ENCODE measurements at regions not wholly inside any gene's neighbourhood (a gene's known extent, or its start where the extent isn't known, plus 50 kb on each side); places are given as distances from the start of the nearest gene placed in this dataset.

DNA sequence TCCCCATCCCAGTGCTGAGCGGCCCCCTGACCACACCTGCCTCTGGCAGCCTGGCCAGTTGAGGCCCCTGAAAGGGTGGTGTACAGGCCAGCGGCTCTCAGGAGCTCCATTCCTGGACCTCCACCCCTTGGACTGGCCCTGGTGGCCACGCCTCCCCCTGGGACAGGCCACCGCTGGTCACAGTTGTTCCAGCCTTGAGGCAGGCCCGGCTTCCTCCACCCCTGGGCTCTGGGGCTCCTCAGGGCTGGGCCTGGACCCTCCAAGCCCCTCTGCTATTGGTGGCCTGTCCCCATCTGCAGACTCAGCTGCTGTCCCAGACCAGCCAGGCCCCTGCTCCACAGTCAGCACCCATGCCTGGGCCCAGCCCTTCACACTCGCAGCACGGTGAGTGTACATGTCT, 93.2 kb upstream of the NKX1-1 start:
- DNase-seq (ENCODE audit: low read depth in 2 of 2, low spot score in 1 of 2), result no peak

DNA sequence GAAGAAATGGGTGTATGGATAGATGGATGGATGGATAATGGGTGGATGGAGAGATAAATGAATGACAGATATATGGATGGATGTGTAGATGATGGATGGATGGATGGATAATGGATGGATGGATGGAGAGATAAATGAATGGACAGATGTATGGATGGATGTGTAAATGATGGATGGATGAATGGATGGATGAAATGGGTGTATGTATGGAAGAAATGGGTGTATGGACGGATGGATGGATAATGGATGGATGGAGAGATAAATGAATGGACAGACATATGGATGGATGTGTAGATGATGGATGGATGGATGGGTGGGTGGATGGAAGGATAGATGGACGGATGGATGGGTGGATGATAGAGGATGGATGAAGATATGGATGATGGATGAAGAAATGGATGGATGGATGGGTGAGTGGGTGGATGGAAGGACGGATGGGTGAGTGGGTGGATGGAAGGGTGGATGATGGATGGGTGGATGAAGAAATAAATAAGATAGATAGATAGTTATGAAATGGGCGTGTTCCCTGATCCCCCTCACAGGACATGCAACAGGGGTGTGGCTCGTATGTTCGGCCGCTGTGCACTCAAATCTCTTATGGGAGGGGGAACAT, 91.1 kb upstream of the NKX1-1 start:
- DNase-seq (ENCODE audit: low read depth in 2 of 2, low spot score in 1 of 2), result no peak

DNA sequence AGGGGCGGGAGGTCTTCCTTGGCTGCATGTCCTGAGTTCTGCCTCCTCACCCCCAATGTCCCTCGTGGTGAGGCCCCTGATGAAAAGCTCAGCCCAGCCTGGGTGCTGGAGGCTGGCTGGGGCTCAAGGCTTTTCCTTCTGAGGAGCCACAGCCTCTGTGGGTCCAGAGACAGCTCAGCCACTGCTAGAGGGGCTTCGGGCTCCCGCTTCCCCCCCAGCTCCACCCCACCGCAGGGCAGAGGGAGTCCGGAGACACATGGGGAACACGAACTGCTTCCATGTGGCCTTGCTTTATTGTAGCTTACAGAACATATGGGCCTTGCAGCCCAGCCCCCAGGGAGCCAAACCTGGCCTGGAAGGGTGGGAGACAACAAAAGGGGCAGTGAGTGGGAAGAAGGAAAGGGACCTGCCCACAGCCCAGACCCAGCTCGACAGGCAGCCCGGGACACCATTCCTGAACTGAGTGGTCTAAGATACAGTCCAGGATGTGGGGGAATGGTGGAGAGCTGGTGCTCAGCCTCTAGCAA, 89.9 kb upstream of the NKX1-1 start:
- DNase-seq (ENCODE audit: low read depth in 2 of 2, low spot score in 1 of 2), result no peak

DNA sequence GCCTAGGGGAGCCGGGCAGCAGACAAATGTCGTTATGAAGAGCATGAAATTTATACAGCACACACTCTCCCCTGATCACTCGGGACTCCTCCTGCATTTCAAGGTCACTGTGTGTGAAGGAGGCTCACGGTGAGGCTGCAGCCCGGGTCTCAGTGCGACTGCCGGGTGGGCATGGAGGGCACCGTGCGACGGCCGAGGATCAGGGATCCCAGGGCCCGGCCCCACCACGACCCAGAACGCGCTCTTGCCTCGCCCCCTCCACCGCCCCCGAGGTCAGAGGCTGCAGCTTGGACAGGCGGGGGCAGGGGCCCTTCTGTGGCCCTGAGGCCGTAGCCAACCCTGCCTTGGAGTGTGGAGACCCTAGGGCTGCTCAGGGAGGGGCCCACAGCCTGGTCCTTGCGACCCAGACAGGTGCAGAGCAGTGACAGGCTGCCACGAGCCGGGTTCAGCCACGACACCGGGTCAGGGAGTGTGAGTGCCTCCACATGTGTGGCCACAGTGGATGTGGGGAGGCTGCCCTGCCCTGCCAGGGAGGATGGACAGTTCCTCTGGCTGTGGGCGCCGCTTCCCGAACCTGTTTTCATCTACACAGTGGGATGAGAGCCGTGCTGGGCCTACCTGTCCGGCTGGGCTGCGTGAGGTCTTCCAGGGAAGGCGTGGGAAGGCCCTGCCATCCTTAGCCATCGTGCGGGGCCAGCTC, 89.3 kb upstream of the NKX1-1 start:
- DNase-seq (ENCODE audit: low read depth in 2 of 2, low spot score in 1 of 2), result no peak

DNA sequence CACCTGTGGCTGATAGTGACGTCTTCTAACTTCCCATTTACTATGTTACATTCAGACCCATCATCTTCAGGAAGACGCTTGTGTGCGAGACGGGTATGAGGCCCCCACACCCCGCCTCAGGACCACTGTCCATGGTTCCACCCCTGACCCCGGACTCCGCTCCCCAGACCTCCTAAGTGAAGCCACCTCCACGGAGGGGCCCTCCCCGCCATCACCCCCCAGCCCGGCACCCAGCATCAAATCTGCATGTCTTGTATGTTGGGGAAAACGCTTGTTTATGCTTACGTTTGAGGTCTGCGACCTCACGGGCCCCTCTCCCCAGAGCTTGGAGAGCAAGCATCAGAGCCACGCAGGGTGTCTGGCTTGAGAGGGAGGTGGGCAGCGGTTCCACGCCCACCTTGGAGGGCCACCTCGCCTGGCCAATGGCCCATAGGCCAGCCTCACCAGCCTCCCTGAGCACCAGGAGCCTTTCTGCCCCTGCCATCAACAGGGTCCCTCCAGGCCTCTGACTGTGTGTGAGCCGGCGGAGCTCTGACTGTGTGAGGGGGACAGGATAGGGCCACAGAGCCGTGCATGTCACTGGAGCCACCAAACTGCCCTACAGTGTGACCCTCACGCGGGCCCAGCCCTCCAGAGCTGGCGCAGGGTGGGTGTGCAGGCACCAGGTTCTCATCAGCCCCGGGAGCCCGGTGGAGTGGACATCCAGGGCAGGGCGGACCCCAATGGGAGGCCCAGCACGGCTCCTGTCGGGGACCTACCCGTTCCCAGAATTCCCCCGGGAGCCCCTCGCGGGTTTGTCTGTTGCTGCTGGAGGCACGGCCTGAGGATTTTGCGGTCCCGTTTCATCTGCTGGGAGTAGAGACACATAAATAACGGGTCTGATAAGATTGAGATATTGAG, 88.4 kb upstream of the NKX1-1 start:
- no peak for DNase-seq (ENCODE audit: low read depth in 2 of 2, low spot score in 1 of 2)

DNA sequence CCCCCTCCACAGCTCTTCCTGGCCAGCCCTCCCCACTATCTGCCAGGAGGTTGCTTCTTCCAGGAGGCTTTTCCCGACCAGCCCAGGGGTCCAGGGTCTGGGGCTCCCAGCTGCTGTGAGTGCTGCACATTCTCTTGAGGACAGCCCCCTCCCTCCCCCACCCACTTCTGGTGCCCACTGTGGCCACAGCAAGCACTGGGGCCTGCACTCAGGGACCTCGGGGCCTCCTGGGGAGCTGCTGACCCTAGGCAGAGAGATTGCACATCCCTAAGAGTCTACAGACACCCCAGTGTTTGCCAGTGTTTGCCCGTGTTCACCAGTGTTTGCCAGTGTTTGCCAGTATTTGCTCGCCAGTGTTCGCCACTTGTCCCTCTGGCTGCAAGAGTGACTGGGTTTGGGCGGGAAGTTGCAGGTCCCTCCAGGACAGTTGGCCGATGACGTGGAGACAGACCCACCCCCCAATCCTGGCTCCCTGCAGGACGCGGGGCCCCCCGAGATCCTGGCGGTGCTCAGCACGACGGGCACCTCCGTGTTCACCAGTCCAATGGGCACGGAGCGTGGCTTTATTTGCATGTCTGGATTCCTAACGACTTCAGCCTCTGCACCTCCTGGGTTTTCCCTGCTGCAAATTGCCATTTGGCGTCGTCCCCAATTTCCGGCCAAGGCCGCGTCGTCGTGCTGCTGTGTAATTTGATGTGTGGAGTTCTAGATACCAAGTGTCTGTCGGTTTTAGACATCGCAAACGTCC, 87.5 kb upstream of the NKX1-1 start:
- DNase-seq (ENCODE audit: low read depth in 2 of 2, low spot score in 1 of 2), result no peak

DNA sequence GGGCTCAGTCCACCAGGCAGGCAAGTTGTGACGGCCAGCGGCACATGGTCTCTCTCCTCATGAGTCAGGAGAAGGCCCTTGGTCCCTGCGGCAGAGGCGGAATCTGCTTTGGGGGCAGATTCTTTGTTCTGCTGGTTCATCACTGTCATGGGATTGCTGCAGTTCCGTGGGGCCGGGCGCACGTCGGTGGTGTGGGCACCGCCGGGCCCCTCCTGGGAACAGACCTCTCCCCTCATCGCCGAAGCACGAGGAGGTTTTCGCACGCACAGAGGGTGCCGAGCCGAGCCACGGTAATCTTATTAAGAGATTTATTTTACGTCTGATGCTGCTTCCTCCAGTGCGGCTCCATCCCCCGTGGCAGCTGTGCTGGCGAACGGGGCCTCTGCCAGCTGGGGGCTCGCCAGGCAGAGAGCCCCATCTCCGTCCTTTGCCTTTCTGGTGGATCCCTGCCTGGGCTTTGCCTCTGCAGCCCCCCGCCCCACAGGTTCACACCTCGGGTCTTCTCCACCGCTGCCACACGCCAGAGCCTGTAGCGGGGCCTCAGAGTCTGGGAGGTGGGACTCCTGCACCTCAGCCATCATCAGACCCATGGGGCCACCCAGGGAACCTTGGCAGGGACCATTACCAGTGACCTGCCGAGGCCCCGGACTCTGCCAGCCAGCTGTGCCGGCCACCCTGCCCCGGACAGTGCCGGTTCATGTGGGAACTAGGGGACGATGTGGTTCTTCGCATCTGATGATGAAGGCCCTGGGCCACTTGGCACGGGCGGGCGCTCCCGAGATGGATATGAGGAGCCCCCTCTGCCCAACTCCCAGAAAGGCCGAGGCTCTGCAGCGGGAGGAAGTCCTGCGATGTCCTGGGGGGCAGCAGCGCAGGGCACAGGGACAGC, 86.7 kb upstream of the NKX1-1 start:
- DNase-seq (ENCODE audit: low read depth in 2 of 2, low spot score in 1 of 2), result no peak

DNA sequence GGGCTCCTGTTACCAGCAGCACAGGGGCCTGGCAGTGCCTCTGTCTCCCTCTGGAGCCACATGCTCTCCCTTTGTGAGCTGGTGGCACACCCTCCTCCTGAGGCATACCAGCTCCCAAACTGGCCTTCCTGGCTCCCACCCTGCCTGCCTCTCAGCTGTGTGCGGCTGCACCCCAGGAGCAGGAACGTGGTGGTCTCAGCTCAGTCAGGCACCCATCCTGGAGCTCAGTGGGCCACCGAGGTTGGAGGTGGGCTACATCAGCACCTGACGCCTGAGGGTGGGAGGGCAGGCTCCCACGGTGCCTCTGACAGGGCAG, 85.9 kb upstream of the NKX1-1 start:
- DNase-seq (ENCODE audit: low read depth in 2 of 2, low spot score in 1 of 2), result no peak

DNA sequence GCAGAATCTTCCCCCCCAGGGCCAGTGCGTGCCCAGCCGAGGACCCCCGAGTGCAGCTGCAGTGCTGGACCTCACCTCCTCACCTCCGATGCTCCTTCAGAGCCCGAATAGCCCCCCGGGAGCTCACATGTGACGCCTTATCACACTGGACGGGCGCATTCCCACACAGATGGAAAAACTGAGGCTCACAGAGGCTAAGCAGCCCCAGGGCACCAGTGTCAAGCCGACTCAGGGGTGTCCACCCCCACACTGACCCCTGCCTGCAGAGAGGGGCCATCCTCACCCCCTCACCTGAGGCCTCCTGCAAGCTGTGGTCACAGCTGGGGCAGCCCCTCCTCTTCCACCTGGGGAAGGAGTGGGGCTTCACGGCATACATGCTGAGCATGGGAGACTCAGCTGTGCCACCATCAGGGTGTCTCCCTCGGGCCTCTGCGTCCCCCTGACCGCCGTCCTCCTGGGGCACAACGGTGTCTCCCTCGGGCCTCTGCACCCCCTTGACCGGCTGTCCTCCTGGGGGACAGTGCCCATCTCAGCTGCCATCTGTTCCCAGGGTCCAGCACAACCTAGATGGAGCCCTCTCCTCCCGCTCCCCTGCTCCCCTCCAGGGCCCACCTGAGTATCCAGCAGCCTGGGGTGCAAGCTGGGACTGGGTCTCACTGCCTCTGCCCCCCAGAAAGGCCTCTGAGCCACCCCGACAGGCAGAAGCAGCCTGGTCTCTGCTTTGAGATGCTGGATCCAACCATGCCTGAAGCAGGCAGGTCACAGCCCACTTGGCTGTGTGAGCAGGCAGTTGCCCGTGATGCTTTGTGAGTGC, 85.3 kb upstream of the NKX1-1 start:
- DNase-seq (ENCODE audit: low read depth in 2 of 2, low spot score in 1 of 2), result no peak

DNA sequence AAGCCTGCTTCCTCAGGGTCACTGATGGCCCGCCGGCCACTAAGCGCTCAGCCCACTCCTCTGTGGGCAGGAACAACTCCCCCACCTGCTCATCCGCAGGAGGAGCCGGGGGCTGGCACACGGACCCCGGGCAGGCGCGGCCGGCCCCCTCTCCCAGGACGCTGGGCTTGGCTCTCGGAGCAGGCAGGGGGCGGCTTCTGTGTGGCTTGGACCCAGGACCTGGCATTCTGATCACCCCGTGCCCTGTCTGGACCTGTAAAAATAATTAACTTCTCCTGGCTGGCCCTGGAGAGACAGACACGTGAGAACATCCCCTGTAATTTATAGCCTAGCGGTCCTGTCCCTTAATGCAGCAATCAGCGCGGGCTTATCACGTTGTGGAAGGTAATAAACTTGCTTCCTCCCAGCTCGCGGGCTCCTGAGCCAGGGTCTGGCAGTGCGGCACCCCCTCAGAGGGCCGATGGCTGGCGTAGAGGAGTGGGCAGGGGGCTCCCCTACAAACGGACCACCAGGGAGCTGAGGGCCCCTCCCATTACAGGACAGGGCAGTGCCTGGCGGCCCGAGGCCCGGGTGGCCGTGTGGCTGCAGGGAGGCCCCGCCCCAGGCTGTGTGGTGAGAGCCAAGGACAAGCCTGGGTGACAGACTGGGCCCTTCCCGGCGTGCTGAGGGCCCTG, 84.5 kb upstream of the NKX1-1 start:
- no peak for DNase-seq (ENCODE audit: low read depth in 2 of 2, low spot score in 1 of 2)

DNA sequence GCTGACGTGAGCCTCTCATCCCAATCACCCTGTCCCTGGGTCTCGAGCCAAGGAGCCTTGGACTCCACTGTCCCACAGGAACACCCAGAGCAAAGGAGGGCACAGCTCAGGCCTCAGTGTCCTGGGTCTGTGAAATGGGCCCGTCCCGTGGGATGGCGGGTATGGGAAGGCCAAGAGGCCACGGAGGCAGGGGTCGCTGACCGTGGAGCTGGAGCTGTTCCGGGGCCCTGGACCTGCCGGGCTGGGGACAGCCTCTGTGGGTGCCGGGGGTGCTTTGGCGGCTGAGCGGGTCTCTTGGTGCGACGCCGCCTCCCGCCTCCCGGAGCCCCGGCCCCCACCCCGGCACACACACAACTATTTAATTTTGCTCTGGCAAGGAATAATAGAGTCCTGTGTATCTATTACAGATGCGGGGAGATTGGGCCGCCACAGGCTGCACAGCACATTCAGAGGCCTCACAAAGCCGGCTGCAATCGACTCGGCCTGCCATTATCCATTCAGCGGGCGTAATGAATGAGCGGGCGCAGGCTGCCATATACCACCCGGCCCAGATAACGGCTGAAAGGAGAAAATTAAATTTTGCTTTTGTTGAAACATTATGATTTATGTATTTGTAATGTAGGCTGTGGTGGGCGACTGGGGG, 83.9 kb upstream of the NKX1-1 start:
- DNase-seq (ENCODE audit: low read depth in 2 of 2, low spot score in 1 of 2), result no peak

DNA sequence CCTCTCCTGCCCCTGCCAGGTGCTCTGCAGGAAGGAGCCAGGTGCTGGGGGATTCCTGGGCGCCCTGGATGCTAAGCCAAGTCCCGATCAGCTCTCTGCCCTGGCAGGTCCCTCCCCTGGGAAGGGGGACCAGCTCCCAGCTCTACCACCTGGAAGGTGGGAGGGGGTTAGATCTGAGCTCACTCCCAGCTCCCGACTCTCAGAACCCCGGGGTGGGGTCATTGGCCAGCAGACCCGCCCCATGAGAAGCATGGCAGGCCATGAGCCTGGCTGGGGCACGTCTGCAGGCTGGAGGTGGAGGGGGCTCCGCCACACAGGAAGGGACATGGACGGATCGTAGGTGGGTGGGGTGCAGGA, 83.4 kb upstream of the NKX1-1 start:
- DNase-seq (ENCODE audit: low read depth in 2 of 2, low spot score in 1 of 2), result no peak

DNA sequence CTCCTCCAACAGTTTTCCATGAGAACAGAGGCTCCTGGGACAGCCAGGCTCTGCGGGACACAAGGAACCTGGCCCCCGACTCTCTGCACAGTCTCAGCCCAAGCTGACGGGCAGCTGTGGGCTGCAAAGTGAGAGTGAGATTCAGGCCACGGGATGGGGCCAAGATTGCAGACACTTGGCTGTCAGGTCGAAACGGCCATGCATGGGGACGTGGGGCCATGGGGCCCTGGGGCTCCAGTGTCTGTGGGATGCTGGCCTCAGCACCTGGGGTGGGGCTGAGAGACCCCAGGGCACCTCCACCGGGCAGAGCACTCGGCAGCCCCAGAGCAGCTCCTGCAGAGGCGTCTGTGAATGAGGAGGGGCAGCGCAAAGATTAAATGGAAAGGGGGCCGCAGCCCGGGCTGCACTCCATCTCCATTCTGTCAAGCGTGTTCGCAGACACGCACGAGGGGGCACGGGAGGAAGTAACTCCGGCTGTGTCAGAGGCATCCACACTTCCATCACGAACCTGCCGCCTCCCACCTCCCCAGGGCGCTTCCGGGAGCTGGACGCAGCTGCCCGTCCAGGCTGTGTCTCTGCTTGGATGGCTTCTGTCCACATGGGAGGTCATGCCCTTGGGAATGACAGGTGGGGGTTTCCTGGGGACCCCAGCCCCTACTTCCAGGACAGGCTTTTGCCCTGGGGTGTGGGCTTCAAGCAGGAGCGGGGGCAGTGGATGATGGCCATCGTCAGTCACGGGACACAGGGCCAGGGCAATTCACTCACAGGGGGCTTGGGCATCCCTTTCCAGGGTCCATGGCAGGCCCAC, 82.8 kb upstream of the NKX1-1 start:
- DNase-seq (ENCODE audit: low read depth in 2 of 2, low spot score in 1 of 2), result no peak

DNA sequence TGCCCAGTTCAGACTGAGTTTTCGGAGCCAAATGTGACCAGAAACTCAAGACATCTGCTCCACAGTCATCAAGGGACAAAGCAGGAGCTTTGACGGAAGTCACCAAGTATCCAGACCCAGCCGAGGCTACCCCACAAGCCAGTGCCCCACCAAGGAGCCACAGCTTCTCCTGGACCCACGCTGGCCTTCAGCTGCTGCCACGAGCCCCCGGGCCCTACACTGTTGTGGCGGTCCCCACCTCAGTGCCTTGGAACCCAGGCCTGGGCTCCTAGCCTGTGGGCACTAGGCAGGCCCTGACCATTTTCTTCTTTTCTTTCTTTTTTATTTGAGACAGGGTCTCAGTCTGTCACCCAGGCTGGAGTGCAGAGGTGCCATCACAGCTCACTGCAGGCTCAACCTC, 82.1 kb upstream of the NKX1-1 start:
- DNase-seq (ENCODE audit: low read depth in 2 of 2, low spot score in 1 of 2), result no peak

DNA sequence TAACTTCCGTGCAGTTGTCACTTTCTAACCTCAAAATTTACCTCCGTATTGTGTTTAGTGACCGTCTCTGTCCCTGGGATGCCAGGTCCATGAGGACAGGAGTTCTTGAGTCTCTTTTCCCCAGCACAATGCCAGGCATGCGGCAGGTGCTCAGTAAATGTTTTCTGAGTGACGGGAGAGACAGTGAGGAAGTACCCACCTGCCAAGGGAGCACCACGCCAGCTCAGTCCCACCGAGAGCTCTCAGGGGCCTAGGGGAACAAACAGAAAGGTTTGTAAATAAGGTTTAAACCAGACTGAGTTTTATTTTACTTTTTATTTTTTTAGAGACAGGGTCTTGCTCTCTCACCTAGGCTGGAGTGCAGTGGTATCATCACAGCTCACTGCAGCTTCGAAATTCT, 81.5 kb upstream of the NKX1-1 start:
- no peak for DNase-seq (ENCODE audit: low read depth in 2 of 2, low spot score in 1 of 2)

DNA sequence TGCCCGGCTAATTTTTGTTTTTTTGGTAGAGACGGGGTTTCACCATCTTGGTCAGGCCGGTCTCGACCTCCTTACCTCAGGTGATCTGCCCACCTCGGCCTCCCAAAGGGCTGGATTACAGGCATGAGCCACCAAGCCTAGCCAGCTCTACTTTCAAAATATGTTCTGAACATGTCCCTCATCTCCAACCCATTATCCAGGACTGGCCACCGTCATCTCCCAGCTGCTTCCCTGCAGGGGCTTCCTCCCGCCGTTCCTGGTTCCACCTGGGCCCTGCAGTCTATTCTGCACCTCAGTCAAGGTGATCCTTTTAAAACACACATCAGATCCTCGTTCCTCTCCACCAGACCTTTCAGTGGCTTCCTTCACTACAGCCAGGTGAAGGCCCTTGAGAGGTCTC, 80.9 kb upstream of the NKX1-1 start:
- no peak for DNase-seq (ENCODE audit: low read depth in 2 of 2, low spot score in 1 of 2)

DNA sequence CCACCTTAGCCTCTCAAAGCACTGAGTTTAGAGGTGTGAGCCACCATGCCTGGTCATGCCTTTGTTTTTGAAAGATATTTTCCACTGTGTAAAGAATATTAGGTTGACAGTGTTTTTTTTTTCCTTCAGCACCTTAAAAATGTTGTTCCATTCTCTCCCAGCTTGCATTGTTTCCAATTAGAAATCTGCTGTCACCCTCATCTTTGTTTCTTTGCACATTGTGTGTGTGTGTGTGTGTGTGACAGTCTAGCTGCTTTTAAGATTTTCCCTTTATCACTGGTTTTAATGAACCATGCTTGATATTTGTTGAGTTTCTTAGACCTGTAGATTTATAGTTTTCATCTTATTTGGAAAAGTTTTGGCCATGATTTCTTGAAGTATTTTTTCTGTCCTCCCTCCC, 79.0 kb upstream of the NKX1-1 start:
- DNase-seq (ENCODE audit: low read depth in 2 of 2, low spot score in 1 of 2), result no peak

DNA sequence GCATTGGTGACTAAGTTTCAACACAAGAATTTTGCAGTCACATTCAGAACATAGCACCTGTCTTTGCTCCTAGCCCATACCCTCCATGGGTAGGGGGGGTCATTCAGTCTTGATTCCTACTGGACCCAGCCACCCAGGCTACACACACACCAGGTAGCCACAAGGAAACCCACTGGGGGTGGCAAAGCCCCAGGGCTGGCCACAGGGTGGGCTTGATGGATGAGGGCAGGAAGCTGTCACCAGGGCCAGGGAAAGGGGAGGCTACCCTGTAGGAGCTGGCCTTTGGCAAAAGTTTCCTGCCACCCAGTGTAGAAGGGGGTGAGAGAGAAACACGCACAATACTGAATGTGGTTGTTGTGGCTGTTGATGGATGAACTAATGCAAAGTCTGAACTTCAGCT, 74.5 kb upstream of the NKX1-1 start:
- no peak for DNase-seq (ENCODE audit: low read depth in 2 of 2, low spot score in 1 of 2)

Data from stimulated activated CD8-positive, alpha-beta memory T cell treated with anti-CD3 and anti-CD28 coated beads, Interleukin-4, amount 100 ng/mL, for 1 hour (primary cell).